ENCODE measurements at regions not wholly inside any gene's neighbourhood (a gene's known extent, or its start where the extent isn't known, plus 50 kb on each side); places are given as distances from the start of the nearest gene placed in this dataset.

GRCh38 chr13:40470660-40471059, 195.8 kb downstream of the FOXO1 start:
- ATAC-seq: no peak
- Histone ChIP-seq H3K4me2 (no peak overlapping the region), H3K79me2 (replicated peaks; ENCODE audit: insufficient read depth) (no peaks in the 10 kb centered on the region), H3F3A (replicated peaks; ENCODE audit: low read depth) (no peaks in the 10 kb centered on the region), H3K4me3 (no peak overlapping the region), H3K9me2 (ENCODE audit: insufficient read depth) (peaks cover 11% of the 10 kb centered on the region), H3K4me1 (ENCODE audit: insufficient read depth) (no peaks in the 10 kb centered on the region), H3K27me3 (ENCODE audit: insufficient read depth) (no peaks in the 10 kb centered on the region), H2AFZ (no peak overlapping the region), H4K20me1 (replicated peaks; ENCODE audit: insufficient read depth) (no peaks in the 10 kb centered on the region), H3K36me3 (ENCODE audit: insufficient read depth) (no peaks in the 10 kb centered on the region), H3K27ac (ENCODE audit: low read depth) (no peak overlapping the region)
- no peak for DNase-seq (ENCODE audit: low spot score)
- Mint-ChIP-seq H3K27me3 (ENCODE audit: insufficient read depth, low read depth, poor library complexity) (peaks cover 5% of the 10 kb centered on the region), H3K9me3 (no peaks in the 10 kb centered on the region; the same call in 2 of the 3 replicates), H3K4me1 (peaks cover 3% of the 10 kb centered on the region; the same call in 2 of the 3 replicates), H3K36me3 (ENCODE audit: low read depth) (peaks cover 4% of the 10 kb centered on the region; the same call in 2 of the 3 replicates), H3K27ac (no peak overlapping the region), H3K4me3 (no peak overlapping the region)
- TF ChIP-seq EZH2 (IDR thresholded peaks at IDR 0.05; ENCODE audit: low read depth, unreplicated experiment) (no peak), ZNF331 (CRISPR knock-in tag; IDR thresholded peaks at IDR 0.05; ENCODE audit: low read depth) (no peak), JUNB (IDR thresholded peaks at IDR 0.05; ENCODE audit: unreplicated experiment) (no peak), POLR2AphosphoS5 (IDR thresholded peaks at IDR 0.05; ENCODE audit: low read depth) (no peak), STAT1 (IDR thresholded peaks at IDR 0.05; ENCODE audit: unreplicated experiment) (no peak), EZH2phosphoT487 (IDR thresholded peaks at IDR 0.05; ENCODE audit: unreplicated experiment) (no peak), CREB1 (CRISPR knock-in tag; IDR thresholded peaks at IDR 0.05; ENCODE audit: low read depth) (no peak), ZNF114 (CRISPR knock-in tag; IDR thresholded peaks at IDR 0.05) (no peak), NANOG (IDR thresholded peaks at IDR 0.05; ENCODE audit: borderline replicate concordance) (no peak)
- TF ChIP-seq, protein P1, sequence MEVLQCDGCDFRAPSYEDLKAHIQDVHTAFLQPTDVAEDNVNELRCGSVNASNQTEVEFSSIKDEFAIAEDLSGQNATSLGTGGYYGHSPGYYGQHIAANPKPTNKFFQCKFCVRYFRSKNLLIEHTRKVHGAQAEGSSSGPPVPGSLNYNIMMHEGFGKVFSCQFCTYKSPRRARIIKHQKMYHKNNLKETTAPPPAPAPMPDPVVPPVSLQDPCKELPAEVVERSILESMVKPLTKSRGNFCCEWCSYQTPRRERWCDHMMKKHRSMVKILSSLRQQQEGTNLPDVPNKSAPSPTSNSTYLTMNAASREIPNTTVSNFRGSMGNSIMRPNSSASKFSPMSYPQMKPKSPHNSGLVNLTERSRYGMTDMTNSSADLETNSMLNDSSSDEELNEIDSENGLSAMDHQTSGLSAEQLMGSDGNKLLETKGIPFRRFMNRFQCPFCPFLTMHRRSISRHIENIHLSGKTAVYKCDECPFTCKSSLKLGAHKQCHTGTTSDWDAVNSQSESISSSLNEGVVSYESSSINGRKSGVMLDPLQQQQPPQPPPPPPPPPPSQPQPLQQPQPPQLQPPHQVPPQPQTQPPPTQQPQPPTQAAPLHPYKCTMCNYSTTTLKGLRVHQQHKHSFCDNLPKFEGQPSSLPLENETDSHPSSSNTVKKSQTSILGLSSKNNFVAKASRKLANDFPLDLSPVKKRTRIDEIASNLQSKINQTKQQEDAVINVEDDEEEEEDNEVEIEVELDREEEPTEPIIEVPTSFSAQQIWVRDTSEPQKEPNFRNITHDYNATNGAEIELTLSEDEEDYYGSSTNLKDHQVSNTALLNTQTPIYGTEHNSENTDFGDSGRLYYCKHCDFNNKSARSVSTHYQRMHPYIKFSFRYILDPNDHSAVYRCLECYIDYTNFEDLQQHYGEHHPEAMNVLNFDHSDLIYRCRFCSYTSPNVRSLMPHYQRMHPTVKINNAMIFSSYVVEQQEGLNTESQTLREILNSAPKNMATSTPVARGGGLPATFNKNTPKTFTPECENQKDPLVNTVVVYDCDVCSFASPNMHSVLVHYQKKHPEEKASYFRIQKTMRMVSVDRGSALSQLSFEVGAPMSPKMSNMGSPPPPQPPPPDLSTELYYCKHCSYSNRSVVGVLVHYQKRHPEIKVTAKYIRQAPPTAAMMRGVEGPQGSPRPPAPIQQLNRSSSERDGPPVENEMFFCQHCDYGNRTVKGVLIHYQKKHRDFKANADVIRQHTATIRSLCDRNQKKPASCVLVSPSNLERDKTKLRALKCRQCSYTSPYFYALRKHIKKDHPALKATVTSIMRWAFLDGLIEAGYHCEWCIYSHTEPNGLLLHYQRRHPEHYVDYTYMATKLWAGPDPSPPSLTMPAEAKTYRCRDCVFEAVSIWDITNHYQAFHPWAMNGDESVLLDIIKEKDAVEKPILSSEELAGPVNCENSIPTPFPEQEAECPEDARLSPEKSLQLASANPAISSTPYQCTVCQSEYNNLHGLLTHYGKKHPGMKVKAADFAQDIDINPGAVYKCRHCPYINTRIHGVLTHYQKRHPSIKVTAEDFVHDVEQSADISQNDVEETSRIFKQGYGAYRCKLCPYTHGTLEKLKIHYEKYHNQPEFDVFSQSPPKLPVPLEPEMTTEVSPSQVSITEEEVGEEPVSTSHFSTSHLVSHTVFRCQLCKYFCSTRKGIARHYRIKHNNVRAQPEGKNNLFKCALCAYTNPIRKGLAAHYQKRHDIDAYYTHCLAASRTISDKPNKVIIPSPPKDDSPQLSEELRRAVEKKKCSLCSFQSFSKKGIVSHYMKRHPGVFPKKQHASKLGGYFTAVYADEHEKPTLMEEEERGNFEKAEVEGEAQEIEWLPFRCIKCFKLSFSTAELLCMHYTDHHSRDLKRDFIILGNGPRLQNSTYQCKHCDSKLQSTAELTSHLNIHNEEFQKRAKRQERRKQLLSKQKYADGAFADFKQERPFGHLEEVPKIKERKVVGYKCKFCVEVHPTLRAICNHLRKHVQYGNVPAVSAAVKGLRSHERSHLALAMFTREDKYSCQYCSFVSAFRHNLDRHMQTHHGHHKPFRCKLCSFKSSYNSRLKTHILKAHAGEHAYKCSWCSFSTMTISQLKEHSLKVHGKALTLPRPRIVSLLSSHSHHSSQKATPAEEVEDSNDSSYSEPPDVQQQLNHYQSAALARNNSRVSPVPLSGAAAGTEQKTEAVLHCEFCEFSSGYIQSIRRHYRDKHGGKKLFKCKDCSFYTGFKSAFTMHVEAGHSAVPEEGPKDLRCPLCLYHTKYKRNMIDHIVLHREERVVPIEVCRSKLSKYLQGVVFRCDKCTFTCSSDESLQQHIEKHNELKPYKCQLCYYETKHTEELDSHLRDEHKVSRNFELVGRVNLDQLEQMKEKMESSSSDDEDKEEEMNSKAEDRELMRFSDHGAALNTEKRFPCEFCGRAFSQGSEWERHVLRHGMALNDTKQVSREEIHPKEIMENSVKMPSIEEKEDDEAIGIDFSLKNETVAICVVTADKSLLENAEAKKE (CRISPR knock-in tag; IDR thresholded peaks at IDR 0.05): no peak

Measured in GM23338 (cell line).